A549 (cell line): ENCODE measurements at regions not wholly inside any gene's neighbourhood (a gene's known extent, or its start where the extent isn't known, plus 50 kb on each side); places are given as distances from the start of the nearest gene placed in this dataset.

Experiments used
- CBX2 ChIP-seq: fragments of 200-600 bp; sonication (generic); IDR thresholded peaks from 2 replicates; pipeline ENCODE4 v1.6.1; 2016; ENCODE audit warnings: low read depth, mild to moderate bottlenecking, borderline replicate concordance
- CBX8 ChIP-seq: fragments of 200-600 bp; sonication (generic); IDR thresholded peaks from 2 replicates; pipeline ENCODE4 v1.6.1; 2016
- EP300 ChIP-seq, 2 experiments: fragments of >200 bp; sonication (Bioruptor Twin); formaldehyde crosslinking; IDR thresholded peaks; 2 replicates in 1 of 2; 3 replicates in 1 of 2; pipeline ENCODE4 v1.6.1; 2016 to 2017
- FOSL2 ChIP-seq, 2 experiments: fragments of 450-650 bp in 1 of 2; fragments of >200 bp in 1 of 2; sonication (Bioruptor Twin) in 1 of 2; formaldehyde crosslinking; IDR thresholded peaks; 2 replicates each; pipeline versions ENCODE4 v1.5.0 to v1.6.1; 2016 to 2020; ENCODE audit warnings: mild to moderate bottlenecking in 1 of 2, moderate library complexity in 1 of 2
- HOXB5 ChIP-seq: fragments of 250-450 bp; sonication (Bioruptor Pico); IDR thresholded peaks from 2 replicates; pipeline ENCODE4 v1.5.0; 2020; ENCODE audit warnings: mild to moderate bottlenecking, moderate library complexity
- KDM5A ChIP-seq: fragments of 200-600 bp; sonication (generic); IDR thresholded peaks from 2 replicates; pipeline ENCODE4 v1.6.1; 2016; ENCODE audit warnings: antibody characterized with exemption, mild to moderate bottlenecking
- PBX3 ChIP-seq: IDR thresholded peaks from 2 replicates; pipeline ENCODE4 v1.6.1; 2012
- POLR2A ChIP-seq: IDR thresholded peaks from 2 replicates; pipeline ENCODE4 v1.6.1; 2012; ENCODE audit warnings: mild to moderate bottlenecking, low read length
- REST ChIP-seq: fragments of 200-600 bp; sonication (generic); IDR thresholded peaks from 2 replicates; pipeline ENCODE4 v1.6.1; 2016; ENCODE audit warnings: antibody characterized with exemption, mild to moderate bottlenecking, moderate library complexity
- SMC3 ChIP-seq: fragments of >200 bp; sonication (Bioruptor Twin); formaldehyde crosslinking; IDR thresholded peaks from 3 replicates; pipeline ENCODE4 v1.6.1; 2018; ENCODE audit warnings: inconsistent platforms
- USF2 ChIP-seq: fragments of 450-650 bp; IDR thresholded peaks from 2 replicates; pipeline ENCODE4 v1.6.1; 2014; ENCODE audit warnings: antibody characterized with exemption
- ZFP36 ChIP-seq: fragments of 450-650 bp; IDR thresholded peaks from 2 replicates; pipeline ENCODE4 v1.6.1; 2014; ENCODE audit warnings: borderline replicate concordance; ENCODE audit not compliant: partially characterized antibody
- ZNF302 ChIP-seq: fragments of 250-450 bp; sonication (Bioruptor Pico); IDR thresholded peaks from 2 replicates; pipeline ENCODE4 v1.9.0; 2021; ENCODE audit warnings: inconsistent platforms, mild to moderate bottlenecking, moderate library complexity
- TF ChIP-seq, protein P1 (sequence below): fragments of >200 bp; sonication (Bioruptor Twin); formaldehyde crosslinking; IDR thresholded peaks from 3 replicates; pipeline ENCODE4 v1.5.1; 2016

DNA sequence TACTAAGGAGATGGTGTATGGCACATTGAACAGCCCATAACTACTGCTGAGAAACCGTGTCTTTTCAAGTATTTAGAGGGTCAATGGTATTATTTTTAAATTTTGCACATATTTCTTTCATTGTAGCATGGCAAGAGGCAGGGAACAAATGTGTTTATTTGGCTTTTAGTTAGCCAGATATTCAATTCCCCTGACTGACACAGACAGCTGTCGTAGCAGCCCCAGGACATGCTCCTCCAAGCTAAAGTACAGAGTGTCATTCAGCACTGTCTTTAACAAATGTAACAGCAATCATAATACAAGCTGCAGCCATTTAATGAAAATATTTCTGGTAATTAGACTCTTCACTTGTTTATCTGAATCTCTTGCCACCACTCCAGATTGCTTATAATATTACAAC, 687.1 kb downstream of the KLHL13 start:
- TF ChIP-seq, protein P1, sequence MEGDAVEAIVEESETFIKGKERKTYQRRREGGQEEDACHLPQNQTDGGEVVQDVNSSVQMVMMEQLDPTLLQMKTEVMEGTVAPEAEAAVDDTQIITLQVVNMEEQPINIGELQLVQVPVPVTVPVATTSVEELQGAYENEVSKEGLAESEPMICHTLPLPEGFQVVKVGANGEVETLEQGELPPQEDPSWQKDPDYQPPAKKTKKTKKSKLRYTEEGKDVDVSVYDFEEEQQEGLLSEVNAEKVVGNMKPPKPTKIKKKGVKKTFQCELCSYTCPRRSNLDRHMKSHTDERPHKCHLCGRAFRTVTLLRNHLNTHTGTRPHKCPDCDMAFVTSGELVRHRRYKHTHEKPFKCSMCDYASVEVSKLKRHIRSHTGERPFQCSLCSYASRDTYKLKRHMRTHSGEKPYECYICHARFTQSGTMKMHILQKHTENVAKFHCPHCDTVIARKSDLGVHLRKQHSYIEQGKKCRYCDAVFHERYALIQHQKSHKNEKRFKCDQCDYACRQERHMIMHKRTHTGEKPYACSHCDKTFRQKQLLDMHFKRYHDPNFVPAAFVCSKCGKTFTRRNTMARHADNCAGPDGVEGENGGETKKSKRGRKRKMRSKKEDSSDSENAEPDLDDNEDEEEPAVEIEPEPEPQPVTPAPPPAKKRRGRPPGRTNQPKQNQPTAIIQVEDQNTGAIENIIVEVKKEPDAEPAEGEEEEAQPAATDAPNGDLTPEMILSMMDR, result no peak
- TF ChIP-seq SMC3 (no peak), POLR2A (no peak), REST (no peak), KDM5A (no peak), ZFP36 (no peak), USF2 (no peak), PBX3 (no peak), ZNF302 (CRISPR knock-in tag) (no peak), CBX8 (no peak), EP300 (IDR thresholded peaks at IDR 0.05) (no peak), FOSL2 (IDR thresholded peaks at IDR 0.05) (no peak), FOSL2 (CRISPR knock-in tag; IDR thresholded peaks at IDR 0.05) (no peak), CBX2 (no peak), HOXB5 (no peak)
